ENCODE measurements at regions not wholly inside any gene's neighbourhood (a gene's known extent, or its start where the extent isn't known, plus 50 kb on each side); places are given as distances from the start of the nearest gene placed in this dataset.
"Not testable (repeated sequence)": the region's sequence is repeated elsewhere in the genome, so short reads cannot be mapped to it uniquely, and the experiment has no call there.

- peak; percentile 9 for DNase-seq
These were observed 677.7 kb upstream of the CELF4 start for GRCh38 chr18:38243291-38243690.

DNA sequence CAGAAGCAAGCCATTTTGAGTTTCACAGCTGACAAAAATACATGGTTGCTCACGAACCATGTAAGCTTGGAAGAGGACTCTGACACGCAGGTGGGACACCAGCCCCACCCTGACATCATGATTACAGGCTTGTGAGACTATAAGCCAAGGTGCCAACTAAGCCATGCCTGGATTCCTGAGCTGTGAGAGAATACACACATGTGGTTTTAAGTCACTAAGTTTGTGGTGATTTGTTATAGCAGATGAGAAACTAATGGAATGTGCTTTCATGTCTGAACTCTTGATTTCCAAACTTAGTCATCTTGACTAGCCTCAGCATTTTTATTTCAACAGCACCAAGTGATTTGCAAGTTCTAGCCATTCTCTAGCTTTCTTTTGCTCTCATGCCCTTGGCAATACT, 676.1 kb upstream of the CELF4 start:
- DNase-seq, result peak; percentile 44

- DNase-seq, result no peak
These were observed 675.6 kb upstream of the CELF4 start for GRCh38 chr18:38241216-38241615.

DNA sequence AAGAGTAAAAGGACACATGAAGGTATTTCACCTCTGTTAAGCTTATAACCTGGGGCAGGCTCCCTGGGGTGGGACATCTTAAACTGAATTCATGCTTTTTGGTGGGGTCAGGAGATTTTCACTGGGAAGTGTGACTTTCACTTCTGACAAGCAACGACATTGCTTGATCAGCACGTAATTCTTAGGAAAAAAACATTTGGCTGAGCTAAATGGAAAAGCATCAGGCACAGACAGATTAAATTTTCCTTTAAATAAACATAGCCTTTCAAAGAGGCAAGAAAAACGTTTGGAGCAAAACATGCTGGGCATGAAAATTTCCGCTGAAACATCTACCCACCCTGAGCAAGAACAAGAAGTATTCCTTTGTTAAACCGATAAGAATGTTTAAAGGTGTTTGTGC, 674.0 kb upstream of the CELF4 start:
- no peak for DNase-seq

DNA sequence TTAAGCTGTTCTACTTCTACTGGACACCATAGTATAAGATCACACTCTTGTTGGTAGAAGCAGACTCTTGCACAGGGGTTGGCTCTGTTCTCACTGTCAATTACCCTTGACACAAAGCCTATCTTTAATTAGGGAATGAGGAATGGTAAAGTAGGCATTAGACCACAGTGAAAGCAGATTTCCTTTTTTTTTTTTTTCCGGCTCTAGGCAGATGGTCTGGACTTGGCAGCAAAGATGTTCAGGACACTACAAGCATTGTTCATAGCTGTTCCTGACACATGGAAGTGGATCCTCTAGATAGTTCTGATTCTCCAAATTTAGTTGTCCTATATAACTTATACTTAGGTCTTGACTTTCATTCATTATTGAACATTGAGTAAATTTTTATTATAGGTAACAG, 672.2 kb upstream of the CELF4 start:
- no peak for DNase-seq

GRCh38 chr18:38221476-38222100, 656.0 kb upstream of the CELF4 start:
- no peak for DNase-seq

DNA sequence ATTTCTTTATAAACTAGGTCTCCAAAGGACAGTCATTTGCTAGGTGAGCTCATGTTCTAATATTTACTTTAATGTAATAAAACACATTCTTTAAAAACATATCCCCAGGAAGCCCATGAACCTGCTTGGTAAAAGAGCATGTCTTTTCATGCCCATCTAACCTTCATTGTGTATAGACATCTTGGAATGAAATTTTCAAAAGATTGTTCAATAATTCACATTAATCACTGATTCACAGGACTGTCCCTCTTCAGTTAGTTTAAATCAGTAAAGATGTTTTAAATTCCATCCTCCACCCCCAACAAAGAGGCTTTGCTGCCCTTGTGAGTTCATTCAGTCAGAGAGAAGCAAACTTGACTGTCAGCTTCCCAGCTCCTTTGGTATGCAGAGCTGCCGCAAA, 633.4 kb upstream of the CELF4 start:
- no peak for DNase-seq

- DNase-seq, result no peak
These were observed 632.9 kb upstream of the CELF4 start for GRCh38 chr18:38198526-38198925.

- no peak for DNase-seq
These were observed 620.9 kb upstream of the CELF4 start for GRCh38 chr18:38186491-38186890.

DNA sequence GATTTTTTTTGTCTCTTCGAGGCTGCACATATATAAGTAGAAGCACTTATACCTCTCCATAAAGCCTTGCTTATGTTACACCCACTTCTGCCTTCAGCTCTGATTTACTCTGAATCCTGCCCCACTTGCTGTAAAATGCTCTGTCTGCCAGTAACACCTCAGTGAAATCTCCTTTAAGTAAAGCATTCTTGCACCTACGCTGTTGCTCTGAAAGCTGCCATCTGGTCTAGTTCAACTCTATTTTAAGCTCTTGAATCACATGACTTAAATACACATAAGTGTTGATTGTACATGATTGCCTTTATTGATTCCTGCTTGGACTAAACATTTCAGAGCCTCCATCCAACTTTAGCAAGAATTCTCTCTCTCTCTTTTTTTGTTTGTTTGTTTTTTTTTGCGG, 609.0 kb upstream of the CELF4 start:
- DNase-seq, result no peak

DNA sequence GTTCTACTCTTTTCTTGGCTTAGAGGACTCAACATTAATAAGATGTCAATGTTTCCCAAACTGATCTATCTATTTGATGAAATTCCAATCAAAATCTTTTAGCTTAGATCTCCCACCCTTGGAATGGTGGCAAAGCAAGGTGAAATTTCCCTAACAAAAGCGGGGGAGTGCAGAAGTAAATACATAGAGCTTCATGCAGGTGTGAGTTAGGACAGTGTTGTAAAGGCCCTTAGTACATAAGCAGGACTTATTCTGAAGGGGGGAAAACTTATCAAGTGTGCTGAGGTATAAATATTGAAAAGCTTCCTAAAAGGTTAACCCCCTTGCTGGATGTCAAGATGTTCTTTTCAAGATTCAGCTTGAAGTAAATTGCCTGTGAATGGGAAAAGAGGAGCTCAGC, 608.6 kb upstream of the CELF4 start:
- no peak for DNase-seq

DNA sequence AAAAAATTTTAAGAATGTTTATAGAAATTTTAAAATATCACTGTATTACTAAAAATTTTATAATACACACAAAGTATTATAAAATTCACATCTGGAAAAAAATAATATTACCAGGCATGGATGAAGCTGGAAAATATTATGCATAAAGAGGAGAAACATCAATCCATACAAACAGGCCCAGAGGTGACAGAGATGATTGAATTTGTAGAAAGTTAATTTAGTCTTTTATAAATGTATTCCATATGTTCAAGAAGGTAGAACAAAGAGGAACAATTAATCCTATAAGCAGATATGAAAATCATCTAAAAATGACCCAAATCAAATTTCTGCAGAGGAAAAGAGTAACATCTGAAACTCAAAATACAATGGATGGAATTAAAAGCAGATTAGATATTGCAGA, 605.2 kb upstream of the CELF4 start:
- DNase-seq, result no peak

- no peak for DNase-seq
These were observed 602.0 kb upstream of the CELF4 start for GRCh38 chr18:38167623-38168022.

- DNase-seq, result not testable (repeated sequence)
These were observed 587.5 kb upstream of the CELF4 start for GRCh38 chr18:38153116-38153515.

- DNase-seq, result no peak
These were observed 551.1 kb upstream of the CELF4 start for GRCh38 chr18:38116716-38117115.

GRCh38 chr18:38115201-38115600, 549.6 kb upstream of the CELF4 start:
- DNase-seq, result no peak

DNA sequence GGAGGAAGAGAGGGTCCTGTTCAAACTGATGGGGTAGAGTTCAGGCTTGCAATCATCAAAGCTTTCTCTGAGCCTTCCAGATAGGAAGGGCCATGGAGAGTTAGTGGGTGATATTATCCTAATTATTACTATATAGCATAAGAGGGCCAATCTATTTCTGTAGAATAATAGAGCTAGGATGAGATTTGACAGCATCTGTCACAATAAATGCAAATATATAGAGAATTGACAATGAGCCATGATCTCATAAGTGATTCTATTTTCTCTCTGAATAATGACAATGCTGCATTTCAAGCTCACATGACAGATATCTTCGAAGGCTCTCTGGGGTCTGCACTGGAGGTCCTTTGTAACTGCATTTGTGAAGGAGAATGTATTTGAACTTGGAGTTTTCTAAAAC, 521.9 kb upstream of the CELF4 start:
- no peak for DNase-seq

DNA sequence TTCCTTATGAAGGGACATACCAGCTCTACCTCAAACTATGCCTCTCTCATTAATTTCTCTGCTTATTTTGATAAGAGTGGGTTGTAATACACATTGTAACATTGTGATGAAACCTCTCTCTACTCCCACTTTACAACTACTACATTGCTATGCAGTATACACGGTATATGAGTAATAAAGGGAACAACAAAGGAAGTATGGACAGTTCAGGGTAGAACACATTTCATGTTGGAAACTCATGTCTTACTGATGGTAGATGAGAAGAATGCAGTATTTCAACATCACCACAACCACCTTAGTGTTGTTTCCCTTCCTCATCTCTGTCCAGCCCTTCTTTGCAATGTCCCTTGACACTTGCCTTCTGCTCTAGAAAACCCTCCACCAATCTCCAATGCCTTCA, 515.9 kb upstream of the CELF4 start:
- DNase-seq, result no peak

GRCh38 chr18:38077229-38077628, 511.6 kb upstream of the CELF4 start:
- no peak for DNase-seq

DNA sequence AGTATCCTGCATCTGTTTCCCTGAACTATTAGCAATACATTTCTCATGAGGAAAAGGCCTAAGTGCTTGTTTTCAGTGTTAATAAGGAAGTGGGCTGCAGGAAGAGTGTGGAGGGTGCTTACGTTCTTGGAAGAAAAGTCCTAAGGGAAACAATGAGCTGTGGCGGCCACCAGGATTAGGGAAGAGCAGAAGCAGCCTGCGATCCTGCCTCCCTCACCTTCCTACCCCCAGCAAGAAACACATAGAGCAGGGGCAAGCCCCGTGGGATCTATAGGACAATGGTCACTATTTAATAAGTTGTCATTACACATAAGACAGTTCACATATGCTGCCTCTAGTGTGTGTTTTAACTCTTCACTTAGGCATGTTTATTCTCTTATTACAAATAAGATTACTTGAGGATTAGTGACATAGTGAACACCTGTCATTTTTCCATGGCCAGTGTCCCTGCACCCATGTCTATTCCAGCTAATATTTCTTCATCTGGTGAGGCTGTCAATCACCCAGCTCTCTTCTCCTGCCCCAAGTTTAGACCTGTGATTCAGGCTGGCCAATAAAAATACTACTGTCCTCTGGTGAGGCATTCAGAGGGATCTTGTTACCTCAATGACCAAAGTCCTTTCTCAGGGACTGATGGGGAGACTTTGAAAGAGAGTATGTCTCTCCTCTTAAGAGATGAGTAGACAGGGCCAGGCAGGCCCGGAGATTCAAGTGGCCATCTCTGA, 510.9 kb upstream of the CELF4 start:
- no peak for DNase-seq

DNA sequence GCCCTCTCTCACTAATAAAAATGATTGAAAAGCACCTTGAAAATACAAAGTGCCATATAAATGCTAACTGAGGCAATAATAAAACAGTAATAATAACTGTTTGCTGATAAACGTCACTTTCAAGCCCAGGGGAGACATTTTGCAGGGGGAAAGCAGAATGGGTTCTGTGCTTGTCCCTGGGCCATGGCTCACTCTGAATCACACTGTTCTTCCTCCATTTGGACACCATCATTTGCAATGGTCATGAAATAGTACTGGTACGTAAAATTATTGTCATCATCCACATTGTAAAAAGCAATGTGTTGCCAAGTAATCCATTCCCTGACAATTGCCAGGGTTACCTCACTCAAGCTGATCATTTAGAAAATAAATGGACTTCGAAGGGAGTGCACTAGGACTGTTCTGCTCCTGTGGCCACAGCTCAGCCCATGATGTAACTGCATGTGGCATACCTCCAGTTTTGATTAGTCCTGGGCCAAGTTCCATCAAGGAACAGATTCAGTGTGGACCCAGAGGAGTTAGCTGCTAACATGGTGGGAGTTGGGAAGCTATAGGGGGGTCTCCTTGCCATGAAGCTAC, 508.8 kb upstream of the CELF4 start:
- DNase-seq, result no peak

DNA sequence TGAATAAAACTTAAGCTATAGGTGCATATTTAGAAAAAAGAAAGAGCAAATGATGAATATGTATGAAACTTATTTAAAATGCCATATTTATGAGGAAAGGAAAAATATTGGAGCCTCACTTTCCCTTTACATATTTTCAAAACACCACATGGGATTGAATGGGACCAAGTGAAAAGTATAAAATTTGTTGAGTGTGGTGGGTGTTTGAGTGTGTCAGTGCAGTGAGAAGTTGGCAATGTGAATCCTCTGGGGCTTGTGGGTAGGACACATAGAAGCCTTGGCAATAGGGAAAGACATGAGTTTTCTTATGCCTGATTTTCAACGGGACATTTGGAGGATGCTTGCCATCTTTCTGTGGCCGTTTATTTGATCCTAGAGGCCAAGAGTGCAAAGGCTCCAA, 502.2 kb upstream of the CELF4 start:
- no peak for DNase-seq

DNA sequence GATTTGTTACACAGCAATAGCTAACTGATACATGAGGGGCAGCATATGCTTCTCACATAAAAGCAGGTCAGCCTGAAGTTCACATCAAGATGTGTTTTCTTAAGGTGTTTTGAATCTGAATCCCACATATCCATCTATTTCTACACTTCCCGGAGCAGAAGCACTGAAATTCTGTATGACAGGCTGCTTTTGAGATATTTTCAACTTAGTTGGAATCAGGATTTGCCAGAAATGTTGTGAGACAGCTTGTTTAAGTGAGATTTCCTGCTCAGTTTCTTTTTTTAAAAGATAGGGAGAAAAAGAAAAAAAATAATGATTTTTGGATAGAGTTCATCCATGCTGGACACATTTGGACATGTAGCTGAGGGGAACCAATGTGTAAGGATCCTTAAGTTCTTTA, 501.5 kb upstream of the CELF4 start:
- DNase-seq, result no peak

- DNase-seq, result no peak
These were observed 487.4 kb upstream of the CELF4 start for GRCh38 chr18:38052879-38053590.

All from fibroblast of upper back skin (primary cell).